ENCODE measurements at regions not wholly inside any gene's neighbourhood (a gene's known extent, or its start where the extent isn't known, plus 50 kb on each side); places are given as distances from the start of the nearest gene placed in this dataset.
"Not testable (repeated sequence)": the region's sequence is repeated elsewhere in the genome, so short reads cannot be mapped to it uniquely, and the experiment has no call there.

- ChIA-PET CTCF (interaction anchor here (0.6 kb wide), 1 partner anchor 382 kb away, joined by 4 read pairs; no protein-coding TSS in a partner anchor), POLR2A (ENCODE audit: low non-redundant PET) (no interaction called here)
- TF ChIP-seq CTCF (conservative IDR thresholded peaks at IDR 0.05; ENCODE audit: low read depth) = no peak
- H3K27ac ChIP-seq = no peak overlapping the region
- no peak for DNase-seq (ENCODE audit: low spot score)
Measured at GRCh38 chr6:81944661-81945060, 192.2 kb upstream of the TENT5A start.

GRCh38 chr6:81942842-81943241, 190.4 kb upstream of the TENT5A start:
- DNase-seq (ENCODE audit: low spot score); POLR2A ChIA-PET (ENCODE audit: low non-redundant PET); H3K27ac ChIP-seq; CTCF ChIA-PET: not testable (repeated sequence)

GRCh38 chr6:81942067-81942370, 189.5 kb upstream of the TENT5A start:
- no peak for DNase-seq (ENCODE audit: low spot score)
- ChIA-PET CTCF (no interaction called here), POLR2A (ENCODE audit: low non-redundant PET) (no interaction called here)
- H3K27ac ChIP-seq = no peak overlapping the region
- TF ChIP-seq CTCF (conservative IDR thresholded peaks at IDR 0.05; ENCODE audit: low read depth) = no peak

- ChIA-PET CTCF (no interaction called here), POLR2A (ENCODE audit: low non-redundant PET) (no interaction called here)
- H3K27ac ChIP-seq = no peak overlapping the region
- no peak for TF ChIP-seq CTCF (conservative IDR thresholded peaks at IDR 0.05; ENCODE audit: low read depth)
- DNase-seq (ENCODE audit: low spot score) = no peak
Measured at GRCh38 chr6:81940451-81940985, 188.0 kb upstream of the TENT5A start.

GRCh38 chr6:81939766-81940165, 187.3 kb upstream of the TENT5A start:
- CTCF ChIA-PET = interaction anchor here (1.6 kb wide), 1 partner anchor 66 kb away, joined by 3 read pairs; no protein-coding TSS in a partner anchor
- POLR2A ChIA-PET (ENCODE audit: low non-redundant PET) = no interaction called here
- no peak for DNase-seq (ENCODE audit: low spot score)
- no peak overlapping the region for H3K27ac ChIP-seq
- TF ChIP-seq CTCF (conservative IDR thresholded peaks at IDR 0.05; ENCODE audit: low read depth) = no peak

- DNase-seq (ENCODE audit: low spot score) = no peak
- TF ChIP-seq CTCF (conservative IDR thresholded peaks at IDR 0.05; ENCODE audit: low read depth) = no peak
- CTCF ChIA-PET = interaction anchor here (1.6 kb wide), 1 partner anchor 66 kb away, joined by 3 read pairs; no protein-coding TSS in a partner anchor
- POLR2A ChIA-PET (ENCODE audit: low non-redundant PET) = no interaction called here
- H3K27ac ChIP-seq = no peak overlapping the region
Measured at GRCh38 chr6:81938991-81939732, 186.7 kb upstream of the TENT5A start.
